HG03378 (cell line): ENCODE measurements at regions not wholly inside any gene's neighbourhood (a gene's known extent, or its start where the extent isn't known, plus 50 kb on each side); places are given as distances from the start of the nearest gene placed in this dataset.

Experiments
- ATAC-seq: cut with Tn5 transposase; IDR thresholded peaks from one replicate; pipeline ENCODE4 v1.9.1; 2021; ENCODE audit warnings: mild to moderate bottlenecking, moderate library complexity; ENCODE audit not compliant: unreplicated experiment

DNA sequence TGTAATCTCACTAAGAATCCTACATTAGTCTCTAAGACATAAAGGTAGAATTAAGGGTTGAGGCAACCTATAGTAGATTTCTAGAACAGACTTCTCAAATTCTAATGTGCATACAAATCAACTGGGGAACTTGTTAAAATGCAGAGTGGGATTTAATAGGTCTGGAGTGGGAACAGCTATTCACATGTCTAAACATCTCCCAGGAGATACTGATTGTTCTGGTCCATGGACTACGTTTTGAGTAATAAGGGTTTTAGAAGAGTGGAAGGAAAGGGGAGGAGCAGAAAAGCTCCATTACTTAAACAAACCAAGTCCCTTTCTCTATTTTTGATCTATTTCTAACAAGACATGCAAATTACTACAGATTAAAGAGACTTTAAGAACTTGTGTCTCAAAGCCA is 524.8 kb downstream of the TUSC7 start:
- no peak for ATAC-seq

DNA sequence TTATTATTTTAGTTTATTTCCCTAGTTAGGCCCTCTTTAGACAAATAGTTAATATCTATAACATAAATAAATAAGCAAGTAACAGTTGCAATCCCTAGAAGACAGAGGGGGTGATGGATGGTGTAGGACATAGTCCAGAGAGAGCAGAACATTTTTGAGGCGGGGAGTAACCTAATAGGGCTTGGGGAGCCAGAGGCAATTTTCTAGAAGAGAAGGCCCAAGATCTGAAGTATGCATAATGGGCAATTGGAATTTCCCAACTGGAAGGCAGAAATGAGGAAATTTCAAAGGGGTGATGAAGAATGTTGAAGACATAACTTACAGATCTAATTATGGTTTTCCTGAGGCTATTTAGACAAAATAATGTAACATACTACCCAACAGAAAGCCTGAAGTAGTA is 525.7 kb downstream of the TUSC7 start:
- no peak for ATAC-seq

DNA sequence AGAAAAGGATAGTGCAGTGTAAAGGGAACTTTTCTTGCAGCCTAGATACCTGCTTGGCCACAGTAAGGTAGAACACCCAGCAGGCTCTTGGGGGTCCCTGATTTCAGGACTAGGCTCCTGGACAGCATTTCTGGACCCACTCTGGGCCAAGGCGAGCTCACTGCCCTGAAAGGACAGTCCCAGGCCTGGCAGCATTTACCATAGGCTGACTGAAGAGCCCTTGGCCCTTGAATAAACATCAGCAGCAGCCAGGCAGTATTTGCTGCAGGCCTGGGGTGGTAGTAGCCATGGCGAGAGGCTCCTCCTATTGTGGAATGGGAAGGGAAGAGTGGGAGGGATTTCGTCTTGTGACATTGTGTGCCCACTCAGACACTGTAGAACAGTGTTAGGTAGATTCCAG is 529.2 kb downstream of the TUSC7 start:
- ATAC-seq = no peak

DNA sequence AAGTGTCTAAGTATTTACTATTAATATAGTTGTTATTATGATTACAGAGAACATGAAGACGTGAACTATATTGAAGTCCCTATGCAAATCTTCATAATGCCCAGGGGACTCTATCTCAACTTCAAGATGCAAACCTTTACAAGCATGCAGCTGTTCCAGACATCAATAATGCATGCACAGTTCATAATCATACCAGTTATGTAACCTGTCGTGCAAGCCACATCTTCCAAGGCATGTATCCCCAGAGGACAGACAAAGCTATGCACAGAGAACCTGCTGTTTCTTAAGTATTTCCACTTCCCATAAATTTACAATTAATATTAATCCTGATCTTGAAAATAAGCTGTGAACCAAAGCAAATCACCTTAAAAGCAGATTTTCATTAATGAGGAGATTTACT is 534.1 kb downstream of the TUSC7 start:
- ATAC-seq = no peak

DNA sequence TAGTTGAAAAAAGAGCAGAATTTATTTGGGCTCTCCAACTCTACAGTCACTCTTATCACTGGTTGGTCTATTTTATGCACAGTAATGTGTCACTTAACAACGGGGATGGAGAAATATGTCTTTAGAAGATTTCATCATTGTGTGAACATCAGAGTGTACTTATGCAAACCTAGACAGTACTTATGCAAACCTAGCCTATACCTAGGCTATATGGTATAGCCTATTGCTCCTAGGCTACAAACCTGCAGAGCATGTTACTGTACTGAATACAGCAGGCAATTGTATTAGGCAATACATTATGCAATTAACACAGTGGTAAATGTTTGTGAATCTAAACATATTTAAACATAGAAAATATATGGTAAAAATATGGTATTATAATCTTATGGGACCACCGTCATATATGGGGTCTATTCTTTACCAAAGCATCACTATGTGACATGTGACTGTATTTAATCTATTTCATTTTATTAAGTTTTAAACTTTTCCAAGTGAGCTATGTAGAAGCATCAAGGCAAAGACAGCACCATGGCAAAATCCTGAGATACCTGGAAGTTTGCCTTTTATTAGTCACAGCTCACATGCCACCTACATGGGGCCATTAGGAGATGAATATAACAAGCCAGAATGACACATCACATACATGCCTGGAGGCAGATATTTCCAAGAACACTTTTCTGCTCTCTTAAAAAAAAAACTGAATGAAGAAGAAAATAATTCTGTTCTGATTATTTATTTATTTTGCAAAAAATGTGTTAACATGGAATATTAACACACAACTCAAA is 537.4 kb downstream of the TUSC7 start:
- no peak for ATAC-seq

DNA sequence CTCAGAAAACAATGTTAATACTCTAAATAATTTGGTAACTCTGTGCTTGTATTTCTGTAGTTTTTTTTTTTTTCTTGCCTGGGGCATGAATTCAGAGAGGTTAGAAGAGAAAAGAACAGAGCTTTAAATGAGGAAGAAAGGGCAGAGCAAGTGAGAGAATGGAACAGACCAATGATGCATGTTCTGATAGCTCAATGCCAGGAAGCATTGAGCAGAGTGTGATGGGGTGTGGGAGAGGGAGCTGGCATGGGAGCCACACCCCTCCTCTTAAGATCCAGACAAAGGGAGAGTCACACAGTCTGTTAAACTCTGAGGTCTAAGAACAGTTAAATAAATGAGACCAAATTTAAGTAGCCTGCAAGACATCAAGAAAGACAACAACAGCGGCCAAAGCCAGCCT is 538.6 kb downstream of the TUSC7 start:
- no peak for ATAC-seq

DNA sequence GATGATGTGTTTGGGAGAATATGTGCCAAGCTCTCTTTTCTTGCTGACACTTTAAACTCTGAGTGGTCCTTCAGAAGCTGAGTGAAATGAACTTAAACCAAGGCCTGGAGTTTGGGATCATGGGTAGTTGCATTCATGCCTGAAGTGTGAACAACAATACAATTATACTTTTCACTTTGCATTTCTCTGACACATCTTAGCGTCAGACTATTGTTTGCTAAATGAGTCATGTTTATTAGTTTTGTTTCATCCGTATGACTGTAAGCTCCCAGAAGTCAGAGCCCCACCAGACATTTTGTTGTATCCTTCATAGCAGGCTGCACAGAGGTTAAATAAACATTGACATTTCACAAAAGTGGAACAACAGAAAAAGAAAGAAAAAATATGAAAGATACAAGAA is 542.6 kb downstream of the TUSC7 start:
- ATAC-seq = no peak

DNA sequence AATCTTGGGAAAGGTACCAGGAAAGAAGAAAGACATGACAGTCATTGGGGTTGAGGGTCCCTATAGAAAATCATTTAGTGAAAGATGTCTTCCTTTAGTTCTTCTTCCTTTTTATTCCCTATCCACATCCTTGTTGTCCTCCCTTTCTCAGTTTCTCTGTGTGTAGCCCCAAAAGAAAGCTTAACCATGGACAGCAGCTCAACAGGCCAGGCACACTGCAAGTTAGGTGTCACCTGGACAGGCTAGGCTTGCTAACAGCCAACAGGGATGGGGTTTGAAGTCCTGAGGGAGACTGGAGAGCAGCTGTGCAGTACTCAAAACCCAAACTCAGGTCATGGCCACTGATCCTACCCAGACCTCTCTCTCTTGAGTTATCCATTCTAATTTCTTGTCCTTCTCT is 543.1 kb downstream of the TUSC7 start:
- no peak for ATAC-seq

DNA sequence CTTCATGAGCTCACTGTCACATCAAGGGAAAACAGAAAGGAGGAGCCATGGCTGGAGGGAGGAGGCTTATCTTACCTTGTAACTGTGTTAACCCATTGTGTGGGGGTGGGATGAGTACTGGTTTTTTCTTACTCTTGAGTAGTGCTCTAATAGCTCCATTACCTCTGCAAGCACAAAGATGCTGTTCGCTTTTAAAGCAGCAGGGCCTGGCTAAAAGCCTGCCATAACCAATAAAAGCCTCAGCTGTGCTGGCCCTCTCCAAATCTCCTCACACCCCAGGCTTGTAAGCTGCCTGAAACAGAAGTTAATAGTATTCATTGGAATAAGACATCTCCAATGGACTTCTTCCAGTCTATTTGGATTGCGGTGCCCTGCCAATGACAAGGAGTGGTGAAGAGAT is 544.1 kb downstream of the TUSC7 start:
- ATAC-seq = no peak

DNA sequence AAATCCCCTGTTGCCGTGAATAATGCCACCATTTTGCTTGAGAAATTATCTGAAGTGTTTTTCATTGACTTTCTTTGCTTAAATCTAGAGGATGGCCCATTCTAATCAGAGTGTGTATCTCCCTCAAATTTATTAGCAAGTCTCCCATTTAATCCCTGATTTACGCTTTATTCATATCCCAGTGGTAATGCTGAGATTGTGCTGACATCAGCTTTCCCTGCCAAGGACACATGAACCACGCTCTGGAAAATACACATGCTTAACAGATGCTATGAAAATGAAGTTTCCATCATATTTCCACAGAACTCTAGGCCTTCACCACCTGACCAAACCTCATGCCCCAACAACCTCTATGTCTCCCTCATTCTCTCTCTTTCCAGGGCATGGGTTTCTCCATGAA is 545.4 kb downstream of the TUSC7 start:
- ATAC-seq = no peak

DNA sequence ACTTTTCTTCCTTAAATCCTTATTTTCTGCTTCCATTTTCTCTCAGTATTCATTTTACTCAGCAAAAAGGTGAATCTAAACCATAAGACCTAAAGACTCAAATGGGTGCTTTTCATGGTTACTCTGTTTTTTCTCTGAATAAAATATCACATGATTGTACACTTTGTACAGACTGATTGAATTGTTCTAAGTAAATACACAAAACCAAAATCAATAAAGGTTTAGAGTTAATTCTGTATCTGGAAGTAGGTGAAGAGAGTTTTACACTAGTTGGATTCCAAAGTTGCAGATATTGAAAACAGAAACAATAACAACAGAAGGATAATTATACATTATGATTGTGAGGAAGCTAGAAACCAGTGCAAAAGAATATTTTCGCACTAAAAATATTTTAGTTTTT is 546.2 kb downstream of the TUSC7 start:
- no peak for ATAC-seq

DNA sequence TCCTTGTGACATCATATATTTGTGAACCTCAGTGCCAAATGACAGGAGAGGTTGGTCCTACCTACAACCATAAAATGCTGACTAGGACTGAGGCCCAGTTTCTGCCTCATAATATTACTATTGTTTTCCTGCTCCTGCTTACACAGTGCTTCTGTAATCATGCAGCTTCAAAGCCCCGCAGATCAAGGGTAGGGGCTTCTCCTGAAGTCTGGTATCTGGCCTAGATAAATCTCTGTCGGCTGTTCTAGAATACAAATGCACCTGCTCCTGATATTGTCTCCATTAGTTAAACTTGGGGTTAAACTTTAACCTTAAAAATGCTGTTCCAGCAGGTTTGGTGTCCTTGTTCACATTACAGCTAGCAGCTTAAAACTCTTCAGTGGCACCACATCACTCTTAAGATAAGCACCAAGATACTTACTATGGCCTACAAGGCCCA is 552.4 kb downstream of the TUSC7 start:
- ATAC-seq = no peak

DNA sequence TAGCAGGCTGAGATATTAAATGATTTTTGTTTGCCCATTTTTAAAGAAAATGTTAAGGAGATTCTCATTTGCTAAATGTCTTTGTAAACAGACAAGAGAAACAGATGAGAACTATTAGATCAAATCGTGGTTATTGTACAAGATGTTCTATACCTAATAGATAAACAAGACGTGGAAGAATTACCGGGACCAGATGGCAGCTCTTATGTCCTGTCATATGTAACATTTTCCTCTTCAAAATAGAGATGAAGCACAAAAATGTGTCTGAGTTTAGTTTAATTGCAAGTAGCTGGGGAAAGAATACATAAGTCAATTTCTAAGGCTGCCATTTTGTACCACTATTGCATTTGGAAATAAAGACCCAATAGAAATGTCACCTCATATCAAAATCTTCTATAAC is 553.7 kb downstream of the TUSC7 start:
- ATAC-seq = no peak

DNA sequence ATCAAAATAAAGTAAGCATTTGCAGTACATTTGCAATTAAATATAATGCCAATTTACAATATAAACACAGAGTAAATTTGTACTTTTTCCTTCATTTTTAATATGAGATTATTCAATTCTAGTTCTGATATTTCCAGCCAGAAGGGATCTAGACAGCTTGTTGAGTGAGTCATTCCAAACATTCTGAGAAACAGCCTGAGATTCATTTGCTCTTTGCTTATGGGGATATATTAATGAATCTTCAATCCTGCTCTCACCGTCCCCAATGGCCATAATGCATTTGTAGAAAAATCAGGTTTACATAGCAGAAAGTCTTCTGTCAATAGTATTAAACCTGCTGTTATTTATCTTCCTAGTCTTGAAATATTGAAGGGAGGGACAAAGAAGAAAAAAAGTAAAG is 554.2 kb downstream of the TUSC7 start:
- no peak for ATAC-seq

DNA sequence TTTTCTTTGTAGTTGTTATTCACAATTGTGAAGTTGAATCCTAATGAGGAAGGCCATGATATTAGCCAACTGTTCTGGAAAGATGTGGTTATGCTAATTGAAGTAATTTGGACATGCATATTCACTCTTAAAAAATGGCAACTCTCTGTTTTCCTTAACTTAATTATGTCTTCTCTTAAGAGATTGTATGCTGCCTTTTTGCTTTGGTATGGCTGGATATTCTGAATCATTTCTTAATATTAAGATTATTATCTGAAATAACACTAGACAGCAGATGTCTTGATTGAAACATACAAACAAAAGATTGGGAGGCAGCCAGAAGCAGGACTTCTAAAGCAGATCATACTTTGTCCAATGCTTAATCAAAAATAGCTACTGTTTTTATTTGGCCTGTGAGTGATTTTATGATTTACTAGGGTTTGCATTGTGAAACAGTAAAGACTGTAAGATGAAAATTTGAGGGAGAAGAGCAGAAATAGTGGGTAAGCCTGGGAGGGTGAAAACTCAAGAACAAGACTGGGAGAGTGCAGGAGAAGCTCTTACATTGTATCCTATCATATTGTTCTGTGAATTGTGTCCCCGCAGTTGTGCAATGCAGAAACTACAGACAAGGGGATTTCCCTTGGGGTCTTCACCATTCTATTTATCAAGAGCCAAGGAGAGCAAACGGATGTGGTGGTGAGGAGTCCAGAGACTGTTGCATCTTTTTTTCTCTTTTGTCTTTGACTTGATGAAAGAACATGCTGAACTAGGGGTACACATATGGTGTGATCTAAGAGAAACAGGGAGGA is 554.8 kb downstream of the TUSC7 start:
- no peak for ATAC-seq

DNA sequence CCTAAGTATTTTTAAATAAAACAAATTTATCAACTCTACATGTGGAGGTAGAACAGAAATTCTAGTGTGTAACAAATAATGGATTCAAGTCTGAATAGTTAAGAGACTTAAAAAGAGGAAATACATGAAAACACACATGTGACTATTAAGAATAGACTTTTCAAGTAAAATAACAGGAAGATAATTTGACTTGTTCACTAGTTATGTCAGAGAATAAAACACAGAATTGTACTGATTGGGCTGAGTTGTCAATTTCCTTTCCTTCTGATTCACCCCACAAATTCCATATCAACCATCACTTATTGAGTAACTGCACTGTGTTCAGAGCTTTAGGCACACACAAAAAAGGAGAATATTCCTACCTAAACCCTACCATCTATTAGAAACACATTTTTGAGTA is 557.2 kb downstream of the TUSC7 start:
- ATAC-seq = no peak

DNA sequence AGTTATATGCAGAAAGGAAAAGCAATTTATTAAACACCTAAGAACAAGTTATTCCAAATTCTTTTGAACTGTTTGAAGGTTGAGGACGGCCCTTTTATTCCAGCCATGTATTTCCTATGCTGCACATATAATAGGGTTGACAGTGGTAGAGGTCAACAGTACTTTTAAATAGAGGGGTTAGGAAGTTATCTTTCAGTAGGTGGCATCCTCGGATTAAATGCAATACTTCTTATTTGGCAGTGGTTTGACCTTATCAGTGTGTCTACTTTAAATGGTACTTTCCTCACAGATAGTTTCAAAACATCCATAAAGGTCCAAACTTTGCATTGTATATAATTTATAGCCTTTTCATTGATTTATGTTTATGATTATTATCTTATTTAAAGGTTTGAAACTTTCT is 558.7 kb downstream of the TUSC7 start:
- ATAC-seq = no peak

DNA sequence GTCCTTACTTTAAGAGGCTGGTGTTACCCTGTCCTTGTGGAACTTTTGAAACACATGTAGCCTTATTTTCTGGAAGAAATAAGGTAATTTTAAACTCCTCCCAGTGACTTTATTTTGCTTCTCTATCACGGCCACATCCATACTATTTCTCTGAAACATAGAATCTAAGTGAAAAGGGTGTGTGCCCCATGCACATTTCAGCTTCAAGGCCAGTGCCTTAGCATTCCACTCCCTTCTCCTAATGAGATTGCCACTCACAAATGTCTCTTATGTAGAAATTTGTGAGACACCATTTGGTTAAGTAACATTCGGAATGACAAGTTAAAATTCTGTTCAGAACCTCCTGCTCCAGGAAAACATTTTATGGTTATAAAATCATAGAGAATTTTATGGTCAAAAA is 562.7 kb downstream of the TUSC7 start:
- no peak for ATAC-seq

DNA sequence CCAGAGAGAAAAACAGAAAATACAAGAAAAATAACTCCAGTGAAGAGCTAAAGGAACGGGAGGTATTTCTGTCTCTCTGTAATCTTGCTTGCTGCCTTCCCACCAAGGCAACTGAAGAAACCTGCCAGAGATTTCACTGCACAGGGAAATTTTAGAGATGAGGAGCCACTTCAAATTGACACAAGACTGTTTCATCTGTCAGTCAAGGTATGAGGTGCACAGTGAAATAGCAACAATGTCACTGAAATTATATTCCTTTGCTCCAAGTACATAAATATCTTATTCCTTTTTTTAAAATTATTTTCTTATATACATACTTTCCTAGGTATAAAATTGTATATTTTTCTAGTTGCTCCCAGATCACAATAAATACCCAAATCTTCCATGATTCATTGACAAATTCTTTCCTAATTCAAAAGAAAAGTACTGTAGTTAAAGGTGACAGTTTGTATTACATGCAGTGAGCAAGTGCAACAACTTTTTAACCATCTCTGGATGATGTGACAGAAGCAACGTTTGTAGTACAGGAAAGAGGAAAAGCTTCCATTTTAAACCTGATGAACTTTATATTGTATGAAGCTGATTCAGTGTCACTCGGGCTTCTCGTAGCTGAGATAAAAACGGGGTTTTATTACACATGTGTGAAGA is 563.4 kb downstream of the TUSC7 start:
- no peak for ATAC-seq

DNA sequence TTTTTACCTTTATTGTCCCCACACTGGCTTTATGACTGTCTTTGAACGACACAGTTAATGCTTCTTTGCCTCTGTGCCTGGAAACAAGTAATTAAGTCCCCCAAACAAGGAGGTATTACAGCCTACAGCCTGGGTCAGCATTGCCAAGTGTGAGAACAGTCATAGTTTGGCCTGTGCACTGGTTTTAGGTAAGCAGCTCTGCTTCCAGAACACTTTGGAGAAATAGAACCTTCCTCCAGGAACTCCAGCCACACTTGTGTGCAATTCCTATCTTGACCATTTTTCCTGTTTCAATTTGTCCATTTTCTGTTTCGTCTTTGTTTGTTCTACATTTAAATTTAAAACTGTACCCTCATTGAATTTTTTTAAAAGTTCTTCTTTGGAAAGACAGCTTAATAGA is 568.2 kb downstream of the TUSC7 start:
- no peak for ATAC-seq

DNA sequence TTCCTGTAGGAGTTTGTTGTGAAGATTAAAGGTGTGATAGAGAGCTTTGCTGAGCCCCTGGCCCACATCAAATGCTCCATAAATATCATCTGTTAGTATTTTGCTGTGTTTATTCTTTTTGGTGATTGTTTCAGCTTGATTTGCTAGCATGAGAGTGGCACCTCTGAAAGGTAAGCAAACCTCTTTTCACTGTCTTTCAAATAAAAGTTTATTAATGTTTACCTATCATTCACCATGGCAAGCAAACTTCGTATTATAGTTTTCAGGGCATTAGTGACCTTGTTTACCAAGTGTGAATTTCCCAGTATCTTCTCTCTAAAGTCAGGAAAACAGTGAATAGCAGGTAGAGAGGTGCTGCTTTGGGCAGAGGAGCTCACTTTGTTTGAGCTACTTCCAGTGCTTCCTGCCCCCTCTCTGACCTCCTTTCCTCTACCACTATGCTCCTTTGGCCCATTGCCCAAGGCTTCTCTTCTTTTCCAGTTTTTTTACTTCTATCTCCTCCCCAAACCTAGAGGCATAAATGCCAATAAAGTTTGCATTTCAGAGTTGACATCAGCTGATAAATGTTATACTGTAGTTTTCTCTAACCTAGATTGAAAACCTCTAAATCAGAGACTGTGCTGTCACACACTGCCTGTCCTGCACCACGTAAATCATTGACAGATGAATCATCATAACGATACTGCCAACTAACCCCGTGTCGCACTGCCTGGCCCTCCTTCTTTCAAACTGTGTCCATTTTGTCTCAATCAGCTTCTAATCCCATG is 569.0 kb downstream of the TUSC7 start:
- peak; percentile 96 for ATAC-seq
